ENCODE measurements at regions not wholly inside any gene's neighbourhood (a gene's known extent, or its start where the extent isn't known, plus 50 kb on each side); places are given as distances from the start of the nearest gene placed in this dataset.

GRCh38 chr9:20216438-20216837 is 405.9 kb downstream of the MLLT3 start:
- no peak for DNase-seq (ENCODE audit: low spot score)
- H3K9me3 ChIP-seq = no peaks in the 10 kb centered on the region
- no peaks in the 10 kb centered on the region for H3K36me3 ChIP-seq
- H3K27ac ChIP-seq = no peak overlapping the region
- TF ChIP-seq POLR2AphosphoS5 (IDR thresholded peaks at IDR 0.05) (no peak), POLR2A (IDR thresholded peaks at IDR 0.05) (no peak)
- TF ChIP-seq, protein P1, sequence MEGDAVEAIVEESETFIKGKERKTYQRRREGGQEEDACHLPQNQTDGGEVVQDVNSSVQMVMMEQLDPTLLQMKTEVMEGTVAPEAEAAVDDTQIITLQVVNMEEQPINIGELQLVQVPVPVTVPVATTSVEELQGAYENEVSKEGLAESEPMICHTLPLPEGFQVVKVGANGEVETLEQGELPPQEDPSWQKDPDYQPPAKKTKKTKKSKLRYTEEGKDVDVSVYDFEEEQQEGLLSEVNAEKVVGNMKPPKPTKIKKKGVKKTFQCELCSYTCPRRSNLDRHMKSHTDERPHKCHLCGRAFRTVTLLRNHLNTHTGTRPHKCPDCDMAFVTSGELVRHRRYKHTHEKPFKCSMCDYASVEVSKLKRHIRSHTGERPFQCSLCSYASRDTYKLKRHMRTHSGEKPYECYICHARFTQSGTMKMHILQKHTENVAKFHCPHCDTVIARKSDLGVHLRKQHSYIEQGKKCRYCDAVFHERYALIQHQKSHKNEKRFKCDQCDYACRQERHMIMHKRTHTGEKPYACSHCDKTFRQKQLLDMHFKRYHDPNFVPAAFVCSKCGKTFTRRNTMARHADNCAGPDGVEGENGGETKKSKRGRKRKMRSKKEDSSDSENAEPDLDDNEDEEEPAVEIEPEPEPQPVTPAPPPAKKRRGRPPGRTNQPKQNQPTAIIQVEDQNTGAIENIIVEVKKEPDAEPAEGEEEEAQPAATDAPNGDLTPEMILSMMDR (IDR thresholded peaks at IDR 0.05) = no peak
- H3K4me3 ChIP-seq = no peak overlapping the region
- no peaks in the 10 kb centered on the region for H3K27me3 ChIP-seq (replicated peaks; ENCODE audit: insufficient read depth)
- intact Hi-C loops (cut with DNase I) = no loop called here
- H3K4me1 ChIP-seq (replicated peaks) = no peaks in the 10 kb centered on the region

DNA sequence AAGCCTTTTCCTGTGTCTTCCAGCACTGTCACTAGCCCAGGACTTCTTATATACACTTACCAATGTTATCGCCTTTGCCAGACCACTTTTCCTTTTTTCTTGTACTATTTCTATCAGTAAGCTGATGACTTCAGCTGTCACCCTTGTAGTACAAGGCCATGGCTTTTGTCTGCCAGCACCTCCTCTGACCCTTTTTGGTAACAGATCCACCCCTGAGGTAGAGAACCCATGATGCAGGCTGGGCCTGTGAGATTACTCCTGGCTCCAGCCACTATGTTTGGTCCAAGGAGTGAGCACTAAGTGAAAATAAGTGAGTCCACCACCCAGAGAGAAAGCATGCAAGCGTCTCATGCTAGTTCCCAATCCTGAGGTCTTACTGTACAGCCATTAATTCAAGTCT is 406.7 kb downstream of the MLLT3 start:
- H3K27me3 ChIP-seq (replicated peaks; ENCODE audit: insufficient read depth) = no peaks in the 10 kb centered on the region
- no peak overlapping the region for H3K27ac ChIP-seq
- TF ChIP-seq POLR2A (IDR thresholded peaks at IDR 0.05) (no peak), POLR2AphosphoS5 (IDR thresholded peaks at IDR 0.05) (no peak)
- TF ChIP-seq, protein P1 (IDR thresholded peaks at IDR 0.05) = no peak
- 93% methylated on average over 2 of the region's 2 CpGs for WGBS
- H3K4me3 ChIP-seq = no peak overlapping the region
- intact Hi-C loops (cut with DNase I) = no loop called here
- no peak for DNase-seq (ENCODE audit: low spot score)
- H3K36me3 ChIP-seq = no peaks in the 10 kb centered on the region
- no peaks in the 10 kb centered on the region for H3K9me3 ChIP-seq
- no peaks in the 10 kb centered on the region for H3K4me1 ChIP-seq (replicated peaks)

DNA sequence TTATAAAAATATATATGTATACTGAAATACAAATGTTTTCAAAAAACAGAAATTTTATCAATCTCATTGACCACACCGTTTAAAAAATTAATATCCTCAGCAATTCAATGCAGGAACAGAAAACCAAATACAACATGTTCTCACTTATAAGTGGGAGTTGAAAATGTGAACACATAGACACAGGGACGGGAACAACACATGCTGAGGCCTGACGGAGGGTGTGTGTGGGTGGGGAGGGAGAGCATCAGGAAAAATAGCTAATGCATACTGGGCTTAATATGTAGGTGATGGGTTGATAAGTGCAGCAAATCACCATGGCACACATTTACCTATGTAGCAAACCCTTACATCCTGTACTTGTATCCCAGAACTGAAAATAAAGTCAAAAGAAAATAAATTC is 409.5 kb downstream of the MLLT3 start:
- 66% methylated on average over 3 of the region's 3 CpGs for WGBS
- intact Hi-C loops (cut with DNase I) = no loop called here
- H3K36me3 ChIP-seq = no peaks in the 10 kb centered on the region
- DNase-seq (ENCODE audit: low spot score) = no peak
- no peaks in the 10 kb centered on the region for H3K9me3 ChIP-seq
- H3K27ac ChIP-seq = no peak overlapping the region
- no peaks in the 10 kb centered on the region for H3K27me3 ChIP-seq (replicated peaks; ENCODE audit: insufficient read depth)
- H3K4me1 ChIP-seq (replicated peaks) = no peaks in the 10 kb centered on the region
- TF ChIP-seq POLR2AphosphoS5 (IDR thresholded peaks at IDR 0.05) = no peak
- TF ChIP-seq, protein P1 (IDR thresholded peaks at IDR 0.05) = no peak
- no peak for TF ChIP-seq POLR2A (IDR thresholded peaks at IDR 0.05)
- H3K4me3 ChIP-seq = no peak overlapping the region

GRCh38 chr9:20209391-20210340 is 412.6 kb downstream of the MLLT3 start:
- no peaks in the 10 kb centered on the region for H3K27me3 ChIP-seq (replicated peaks; ENCODE audit: insufficient read depth)
- no peaks in the 10 kb centered on the region for H3K36me3 ChIP-seq
- no peak for DNase-seq (ENCODE audit: low spot score)
- WGBS = 80% methylated on average over 7 of the region's 7 CpGs
- H3K4me1 ChIP-seq (replicated peaks) = no peaks in the 10 kb centered on the region
- TF ChIP-seq POLR2AphosphoS5 (IDR thresholded peaks at IDR 0.05) (no peak), POLR2A (IDR thresholded peaks at IDR 0.05) (no peak)
- TF ChIP-seq, protein P1 (IDR thresholded peaks at IDR 0.05) = no peak
- no peak overlapping the region for H3K4me3 ChIP-seq
- H3K9me3 ChIP-seq = no peaks in the 10 kb centered on the region
- intact Hi-C loops (cut with DNase I) = no loop called here
- H3K27ac ChIP-seq = no peak overlapping the region

DNA sequence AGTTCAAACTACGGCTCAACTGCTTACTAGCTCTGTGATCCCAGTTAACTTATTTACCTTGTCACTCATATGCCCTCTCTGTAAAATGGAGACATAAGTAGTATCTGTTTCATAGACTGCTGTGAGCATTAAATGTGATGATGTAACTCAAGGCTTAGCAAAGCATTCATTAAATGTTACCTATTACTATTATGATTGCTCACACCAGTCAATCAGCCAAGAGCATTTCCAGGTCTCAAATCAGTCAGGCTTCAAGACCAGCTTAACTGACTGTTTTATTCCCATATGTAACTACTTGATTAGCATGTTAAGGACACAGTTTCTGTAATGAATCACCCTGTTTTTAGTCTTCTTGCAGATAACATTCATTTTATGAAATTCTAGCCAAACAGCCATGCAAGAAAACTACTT is 413.3 kb downstream of the MLLT3 start:
- TF ChIP-seq, protein P1 (IDR thresholded peaks at IDR 0.05) = no peak
- TF ChIP-seq POLR2AphosphoS5 (IDR thresholded peaks at IDR 0.05) (no peak), POLR2A (IDR thresholded peaks at IDR 0.05) (no peak)
- Histone ChIP-seq H3K27ac (no peak overlapping the region), H3K9me3 (no peaks in the 10 kb centered on the region), H3K4me3 (no peak overlapping the region), H3K4me1 (replicated peaks) (no peaks in the 10 kb centered on the region), H3K27me3 (replicated peaks; ENCODE audit: insufficient read depth) (no peaks in the 10 kb centered on the region), H3K36me3 (no peaks in the 10 kb centered on the region)
- intact Hi-C loops (cut with DNase I) = no loop called here
- 88% methylated on average over 1 of the region's 1 CpG for WGBS
- no peak for DNase-seq (ENCODE audit: low spot score)

All from prostate gland (tissue), 2 donors.